Loucy (cell line): ENCODE measurements at regions not wholly inside any gene's neighbourhood (a gene's known extent, or its start where the extent isn't known, plus 50 kb on each side); places are given as distances from the start of the nearest gene placed in this dataset.
A peak's percentile ranks its signal among the peaks of the same experiment; 100 is the strongest.

Experiments
- H2AFZ ChIP-seq: fragments of 200-600 bp; sonication (generic); 2 replicates; pipeline ENCODE4 v1.6.0; 2016; ENCODE audit warnings: antibody characterized with exemption, mild to moderate bottlenecking, low read length, moderate library complexity
- H3F3A ChIP-seq: fragments of 200-600 bp; 2 replicates; pipeline ENCODE4 v1.6.0; 2016; ENCODE audit warnings: antibody characterized with exemption, low read depth, mild to moderate bottlenecking
- H3K27me3 ChIP-seq: fragments of 200-600 bp; sonication (generic); 2 replicates; pipeline ENCODE4 v1.6.1; 2014; ENCODE audit warnings: low read length, mild to moderate bottlenecking; ENCODE audit not compliant: insufficient read depth, poor library complexity, severe bottlenecking
- H3K36me3 ChIP-seq: fragments of 200-600 bp; sonication (generic); 2 replicates; pipeline ENCODE4 v1.6.1; 2016; ENCODE audit warnings: low read length; ENCODE audit not compliant: insufficient read depth
- H3K4me1 ChIP-seq: fragments of 200-600 bp; sonication (generic); 2 replicates; pipeline ENCODE4 v1.5.1; 2014; ENCODE audit warnings: low read length, mild to moderate bottlenecking; ENCODE audit not compliant: insufficient read depth, poor library complexity, severe bottlenecking
- H3K4me2 ChIP-seq: fragments of 200-600 bp; sonication (generic); 2 replicates; pipeline ENCODE4 v1.6.0; 2014; ENCODE audit warnings: antibody characterized with exemption, low read length, low read depth, mild to moderate bottlenecking; ENCODE audit not compliant: poor library complexity, severe bottlenecking
- H3K4me3 ChIP-seq: fragments of 200-600 bp; sonication (generic); 2 replicates; pipeline ENCODE4 v1.5.1; 2014; ENCODE audit warnings: low read length, mild to moderate bottlenecking, mixed read lengths; ENCODE audit not compliant: poor library complexity, severe bottlenecking
- H3K79me2 ChIP-seq: fragments of 200-600 bp; sonication (generic); 2 replicates; pipeline ENCODE4 v1.6.1; 2014; ENCODE audit warnings: low read length; ENCODE audit not compliant: insufficient read depth
- H3K9ac ChIP-seq: fragments of 200-600 bp; sonication (generic); 2 replicates; pipeline ENCODE4 v1.6.0; 2014; ENCODE audit warnings: mild to moderate bottlenecking, low read depth, low read length, moderate library complexity; ENCODE audit not compliant: poor library complexity, severe bottlenecking
- H3K9me2 ChIP-seq: fragments of 200-600 bp; sonication (generic); replicated peaks from 2 replicates; pipeline ENCODE4 v1.6.1; 2016; ENCODE audit warnings: low read depth, low read length, mixed read lengths
- H3K9me3 ChIP-seq: fragments of 200-600 bp; sonication (generic); 2 replicates; pipeline ENCODE4 v1.6.1; 2014; ENCODE audit warnings: mild to moderate bottlenecking, antibody characterized with exemption, low read length, low read depth; ENCODE audit not compliant: insufficient read depth
- H4K20me1 ChIP-seq: fragments of 200-600 bp; sonication (generic); 2 replicates; pipeline ENCODE4 v1.6.0; 2014; ENCODE audit warnings: antibody characterized with exemption, low read length, mild to moderate bottlenecking; ENCODE audit not compliant: insufficient read depth, poor library complexity, severe bottlenecking
- EZH2phosphoT487 ChIP-seq: fragments of 200-600 bp; IDR thresholded peaks from 2 replicates; pipeline ENCODE4 v1.6.1; 2018; ENCODE audit warnings: antibody characterized with exemption, mild to moderate bottlenecking, moderate library complexity, borderline replicate concordance
- TF ChIP-seq, protein P1 (sequence below): fragments of 200-600 bp; sonication (generic); conservative IDR thresholded peaks from 2 replicates; pipeline ENCODE4 v1.5.1; 2014; ENCODE audit warnings: mild to moderate bottlenecking, antibody characterized with exemption, low read length

DNA sequence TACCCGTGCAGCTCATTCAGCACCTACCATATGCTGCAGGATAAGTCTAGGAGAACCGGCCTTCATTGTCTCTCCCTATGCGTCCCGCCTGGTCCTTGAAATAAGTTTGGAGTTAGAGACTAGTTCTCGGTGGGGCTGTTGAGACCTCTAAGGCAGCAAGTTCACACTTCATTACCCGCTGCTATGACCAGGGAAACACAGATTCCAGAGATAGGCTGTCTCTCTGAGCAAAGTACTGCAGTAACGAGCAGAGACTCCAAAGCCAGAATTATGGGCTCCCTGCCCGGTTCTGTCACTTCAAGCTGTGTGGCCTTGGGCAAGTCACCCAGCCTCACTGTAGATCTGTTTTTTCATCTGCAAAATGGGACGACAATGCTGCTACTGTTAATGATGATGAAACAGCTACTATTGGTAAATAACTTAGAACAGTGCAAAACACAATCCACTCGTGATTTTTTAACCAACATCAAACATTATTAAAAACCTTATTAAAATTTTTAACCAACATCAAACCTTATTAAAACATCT, 184.1 kb downstream of the USP12 start:
- Histone ChIP-seq H3K9me3 (no peaks in the 10 kb centered on the region), H3K9me2 (no peaks in the 10 kb centered on the region), H4K20me1 (no peaks in the 10 kb centered on the region), H3K27me3 (no peaks in the 10 kb centered on the region), H3K79me2 (no peaks in the 10 kb centered on the region), H3K4me3 (no peak overlapping the region), H3F3A (peaks cover 14% of the 10 kb centered on the region), H3K36me3 (no peaks in the 10 kb centered on the region), H3K4me1 (peaks cover 25% of the 10 kb centered on the region), H2AFZ (no peak overlapping the region), H3K4me2 (no peak overlapping the region), H3K9ac (no peak overlapping the region)
- TF ChIP-seq, protein P1, sequence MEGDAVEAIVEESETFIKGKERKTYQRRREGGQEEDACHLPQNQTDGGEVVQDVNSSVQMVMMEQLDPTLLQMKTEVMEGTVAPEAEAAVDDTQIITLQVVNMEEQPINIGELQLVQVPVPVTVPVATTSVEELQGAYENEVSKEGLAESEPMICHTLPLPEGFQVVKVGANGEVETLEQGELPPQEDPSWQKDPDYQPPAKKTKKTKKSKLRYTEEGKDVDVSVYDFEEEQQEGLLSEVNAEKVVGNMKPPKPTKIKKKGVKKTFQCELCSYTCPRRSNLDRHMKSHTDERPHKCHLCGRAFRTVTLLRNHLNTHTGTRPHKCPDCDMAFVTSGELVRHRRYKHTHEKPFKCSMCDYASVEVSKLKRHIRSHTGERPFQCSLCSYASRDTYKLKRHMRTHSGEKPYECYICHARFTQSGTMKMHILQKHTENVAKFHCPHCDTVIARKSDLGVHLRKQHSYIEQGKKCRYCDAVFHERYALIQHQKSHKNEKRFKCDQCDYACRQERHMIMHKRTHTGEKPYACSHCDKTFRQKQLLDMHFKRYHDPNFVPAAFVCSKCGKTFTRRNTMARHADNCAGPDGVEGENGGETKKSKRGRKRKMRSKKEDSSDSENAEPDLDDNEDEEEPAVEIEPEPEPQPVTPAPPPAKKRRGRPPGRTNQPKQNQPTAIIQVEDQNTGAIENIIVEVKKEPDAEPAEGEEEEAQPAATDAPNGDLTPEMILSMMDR, result no peak
- no peak for TF ChIP-seq EZH2phosphoT487

DNA sequence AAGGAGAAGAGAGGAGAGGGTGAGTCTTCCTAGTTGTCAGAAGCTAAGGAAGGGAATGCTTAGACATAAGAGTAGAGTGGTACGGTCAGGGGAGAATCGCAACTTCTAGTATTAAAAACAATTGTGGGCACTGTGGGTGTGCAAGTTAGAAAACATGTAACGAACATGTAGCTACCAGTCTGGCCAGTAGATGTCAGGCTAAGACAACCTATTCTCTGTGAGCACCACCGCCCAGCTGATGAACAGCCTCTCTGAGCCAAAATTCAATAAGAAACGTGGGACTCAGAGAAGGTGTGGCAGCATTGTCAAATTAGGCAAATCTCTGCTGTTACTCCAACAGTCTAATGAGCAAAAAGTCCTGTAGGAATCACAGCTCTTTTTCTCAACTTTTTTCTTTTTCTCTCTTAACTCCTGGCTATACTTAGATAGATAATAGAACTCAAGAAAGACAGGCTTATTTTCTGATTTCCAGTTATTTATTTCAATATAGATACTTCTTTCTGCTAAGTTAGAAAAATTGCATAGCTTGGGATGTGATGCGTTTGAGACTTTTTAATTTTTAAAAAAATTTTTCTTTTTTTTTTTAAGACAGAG, 186.2 kb downstream of the USP12 start:
- H3K27me3 ChIP-seq, result no peaks in the 10 kb centered on the region
- H3K9me2 ChIP-seq, result no peaks in the 10 kb centered on the region
- H3K9me3 ChIP-seq, result no peaks in the 10 kb centered on the region
- no peaks in the 10 kb centered on the region for H3K36me3 ChIP-seq
- no peaks in the 10 kb centered on the region for H4K20me1 ChIP-seq
- H2AFZ ChIP-seq, result no peak overlapping the region
- H3K4me1 ChIP-seq, result peaks cover 46% of the 10 kb centered on the region
- no peak overlapping the region for H3K4me2 ChIP-seq
- H3K9ac ChIP-seq, result peak overlapping the region; percentile 87
- H3K79me2 ChIP-seq, result peaks cover 5% of the 10 kb centered on the region; the same call in 1 of the 2 replicates
- peaks cover 15% of the 10 kb centered on the region for H3F3A ChIP-seq
- TF ChIP-seq, protein P1, result peak; percentile 90
- no peak for TF ChIP-seq EZH2phosphoT487
- no peak overlapping the region for H3K4me3 ChIP-seq

DNA sequence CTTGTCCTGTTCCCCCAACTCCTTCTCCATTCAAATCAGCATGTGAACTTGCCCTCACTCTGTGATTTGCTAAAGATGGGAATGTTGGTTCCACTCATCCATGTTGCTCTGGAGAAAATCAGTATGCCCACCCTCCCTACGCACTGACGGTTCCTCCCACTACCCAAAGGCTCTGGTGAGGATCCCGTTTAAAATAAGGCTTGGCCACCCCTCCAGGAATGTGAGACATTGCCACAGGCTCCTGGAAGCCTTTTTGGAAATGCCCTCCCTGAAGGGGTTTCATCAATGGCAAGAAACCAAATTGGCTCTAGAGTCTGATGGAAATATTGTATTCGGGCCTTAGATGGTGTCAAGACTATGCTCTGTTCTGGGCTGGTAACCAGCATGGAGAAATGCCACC, 187.3 kb downstream of the USP12 start:
- H3K4me1 ChIP-seq, result peaks cover 57% of the 10 kb centered on the region
- no peaks in the 10 kb centered on the region for H3K27me3 ChIP-seq
- peak overlapping the region; percentile 62 for H3K4me3 ChIP-seq
- TF ChIP-seq EZH2phosphoT487, result no peak
- TF ChIP-seq, protein P1, result no peak
- no peaks in the 10 kb centered on the region for H3K36me3 ChIP-seq
- H3K9me3 ChIP-seq, result no peaks in the 10 kb centered on the region
- peak overlapping the region; percentile 87 for H3K9ac ChIP-seq
- peaks cover 5% of the 10 kb centered on the region; the same call in 1 of the 2 replicates for H3K79me2 ChIP-seq
- H3K4me2 ChIP-seq, result peak overlapping the region; percentile 73
- H3K9me2 ChIP-seq, result no peaks in the 10 kb centered on the region
- peaks cover 15% of the 10 kb centered on the region for H3F3A ChIP-seq
- H2AFZ ChIP-seq, result no peak overlapping the region
- H4K20me1 ChIP-seq, result no peaks in the 10 kb centered on the region
